OCI-LY1 (cell line): ENCODE measurements at regions not wholly inside any gene's neighbourhood (a gene's known extent, or its start where the extent isn't known, plus 50 kb on each side); places are given as distances from the start of the nearest gene placed in this dataset.

Experiments used
- H2AFZ ChIP-seq: fragments of 200-600 bp; sonication (generic), shearing (Covaris generic); 2 replicates; pipeline ENCODE4 v1.6.0; 2014; ENCODE audit warnings: antibody characterized with exemption, mild to moderate bottlenecking, low read length
- H3F3A ChIP-seq: fragments of 200-600 bp; sonication (generic), shearing (Covaris generic); 2 replicates; pipeline ENCODE4 v1.6.0; 2014; ENCODE audit warnings: mild to moderate bottlenecking, antibody characterized with exemption, low read length, moderate library complexity; ENCODE audit not compliant: insufficient read depth
- H3K27ac ChIP-seq: fragments of 200-600 bp; sonication (generic); 2 replicates; pipeline ENCODE4 v1.5.1; 2014; ENCODE audit warnings: low read length, mixed run types, mild to moderate bottlenecking, low read depth; ENCODE audit not compliant: poor library complexity, severe bottlenecking
- H3K27me3 ChIP-seq: fragments of 200-600 bp; sonication (generic); 2 replicates; pipeline ENCODE4 v1.6.0; 2014; ENCODE audit warnings: antibody characterized with exemption, mild to moderate bottlenecking, low read length, moderate library complexity; ENCODE audit not compliant: insufficient read depth
- H3K36me3 ChIP-seq: fragments of 200-600 bp; sonication (generic); 2 replicates; pipeline ENCODE4 v1.6.1; 2014; ENCODE audit warnings: mild to moderate bottlenecking, antibody characterized with exemption, low read length, moderate library complexity, mixed read lengths; ENCODE audit not compliant: insufficient read depth
- H3K4me1 ChIP-seq: fragments of 200-600 bp; sonication (generic); 2 replicates; pipeline ENCODE4 v1.5.1; 2014; ENCODE audit warnings: mild to moderate bottlenecking, low read length, moderate library complexity; ENCODE audit not compliant: insufficient read depth, severe bottlenecking
- H3K4me2 ChIP-seq: fragments of 200-600 bp; sonication (generic), shearing (Covaris generic); 2 replicates; pipeline ENCODE4 v1.6.1; 2014; ENCODE audit warnings: low read length
- H3K4me3 ChIP-seq: fragments of 200-600 bp; sonication (generic); 2 replicates; pipeline ENCODE4 v1.5.1; 2014; ENCODE audit warnings: low read length, low read depth, mild to moderate bottlenecking, mixed read lengths; ENCODE audit not compliant: poor library complexity, severe bottlenecking
- H3K79me2 ChIP-seq: fragments of 200-600 bp; shearing (Covaris generic); 2 replicates; pipeline ENCODE4 v1.6.1; 2016; ENCODE audit warnings: mixed run types, low read length, mixed read lengths; ENCODE audit not compliant: insufficient read depth
- H3K9ac ChIP-seq: fragments of 200-600 bp; sonication (generic), shearing (Covaris generic); 2 replicates; pipeline ENCODE4 v1.6.1; 2014; ENCODE audit warnings: mild to moderate bottlenecking, low read length, mixed read lengths
- H3K9me2 ChIP-seq: fragments of 200-600 bp; sonication (generic), shearing (Covaris generic); 2 replicates; pipeline ENCODE4 v1.6.1; 2014; ENCODE audit warnings: low read depth, mild to moderate bottlenecking, low read length, mixed read lengths
- H3K9me3 ChIP-seq: fragments of 200-600 bp; shearing (Covaris generic); 2 replicates; pipeline ENCODE4 v1.6.1; 2014; ENCODE audit warnings: low read length, mixed read lengths
- H4K20me1 ChIP-seq: fragments of 200-600 bp; sonication (generic), shearing (Covaris generic); 2 replicates; pipeline ENCODE4 v1.6.0; 2016; ENCODE audit warnings: mild to moderate bottlenecking, low read length; ENCODE audit not compliant: insufficient read depth
- EZH2 ChIP-seq: fragments of 200-600 bp; sonication (generic), shearing (Covaris generic); IDR thresholded peaks from 2 replicates; pipeline ENCODE4 v1.8.0; 2017; ENCODE audit warnings: borderline replicate concordance, mixed run types, mild to moderate bottlenecking, antibody characterized with exemption, low read length, moderate library complexity, mixed read lengths
- TF ChIP-seq, protein P1 (sequence below): fragments of 200-600 bp; sonication (generic), shearing (Covaris generic); IDR thresholded peaks from 2 replicates; pipeline ENCODE4 v1.5.1; 2017; ENCODE audit warnings: mild to moderate bottlenecking, antibody characterized with exemption, low read length, moderate library complexity, mixed read lengths

DNA sequence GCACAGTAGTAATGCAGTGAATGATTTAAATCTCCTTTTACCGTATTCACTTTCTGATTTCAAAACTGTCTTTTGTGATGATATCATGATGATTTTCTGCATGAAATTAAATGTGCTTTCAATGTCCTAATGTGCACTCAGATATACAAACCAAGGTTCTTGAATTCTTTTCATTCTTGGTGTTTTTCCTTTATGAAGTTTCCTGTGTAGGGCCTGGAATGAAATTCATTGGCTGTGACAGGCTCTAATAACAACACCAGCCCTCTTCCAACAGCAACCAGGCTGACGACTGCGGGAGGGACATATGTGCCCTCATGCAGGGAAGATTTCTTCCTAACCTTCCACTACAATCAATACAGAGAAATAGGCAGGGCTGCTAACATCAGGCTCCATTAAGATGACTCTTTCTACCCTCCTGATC, 1052.0 kb downstream of the DIAPH3 start:
- H4K20me1 ChIP-seq: no peaks in the 10 kb centered on the region
- H3K79me2 ChIP-seq: no peaks in the 10 kb centered on the region
- no peaks in the 10 kb centered on the region for H3K27me3 ChIP-seq
- no peak overlapping the region for H3K27ac ChIP-seq
- H2AFZ ChIP-seq: no peak overlapping the region
- H3K36me3 ChIP-seq: no peaks in the 10 kb centered on the region
- H3K9ac ChIP-seq: no peak overlapping the region
- no peaks in the 10 kb centered on the region for H3F3A ChIP-seq
- H3K4me2 ChIP-seq: no peak overlapping the region
- no peaks in the 10 kb centered on the region for H3K9me3 ChIP-seq
- H3K4me1 ChIP-seq: no peaks in the 10 kb centered on the region
- no peak overlapping the region for H3K4me3 ChIP-seq
- H3K9me2 ChIP-seq: no peaks in the 10 kb centered on the region
- TF ChIP-seq, protein P1, sequence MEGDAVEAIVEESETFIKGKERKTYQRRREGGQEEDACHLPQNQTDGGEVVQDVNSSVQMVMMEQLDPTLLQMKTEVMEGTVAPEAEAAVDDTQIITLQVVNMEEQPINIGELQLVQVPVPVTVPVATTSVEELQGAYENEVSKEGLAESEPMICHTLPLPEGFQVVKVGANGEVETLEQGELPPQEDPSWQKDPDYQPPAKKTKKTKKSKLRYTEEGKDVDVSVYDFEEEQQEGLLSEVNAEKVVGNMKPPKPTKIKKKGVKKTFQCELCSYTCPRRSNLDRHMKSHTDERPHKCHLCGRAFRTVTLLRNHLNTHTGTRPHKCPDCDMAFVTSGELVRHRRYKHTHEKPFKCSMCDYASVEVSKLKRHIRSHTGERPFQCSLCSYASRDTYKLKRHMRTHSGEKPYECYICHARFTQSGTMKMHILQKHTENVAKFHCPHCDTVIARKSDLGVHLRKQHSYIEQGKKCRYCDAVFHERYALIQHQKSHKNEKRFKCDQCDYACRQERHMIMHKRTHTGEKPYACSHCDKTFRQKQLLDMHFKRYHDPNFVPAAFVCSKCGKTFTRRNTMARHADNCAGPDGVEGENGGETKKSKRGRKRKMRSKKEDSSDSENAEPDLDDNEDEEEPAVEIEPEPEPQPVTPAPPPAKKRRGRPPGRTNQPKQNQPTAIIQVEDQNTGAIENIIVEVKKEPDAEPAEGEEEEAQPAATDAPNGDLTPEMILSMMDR: no peak
- no peak for TF ChIP-seq EZH2

DNA sequence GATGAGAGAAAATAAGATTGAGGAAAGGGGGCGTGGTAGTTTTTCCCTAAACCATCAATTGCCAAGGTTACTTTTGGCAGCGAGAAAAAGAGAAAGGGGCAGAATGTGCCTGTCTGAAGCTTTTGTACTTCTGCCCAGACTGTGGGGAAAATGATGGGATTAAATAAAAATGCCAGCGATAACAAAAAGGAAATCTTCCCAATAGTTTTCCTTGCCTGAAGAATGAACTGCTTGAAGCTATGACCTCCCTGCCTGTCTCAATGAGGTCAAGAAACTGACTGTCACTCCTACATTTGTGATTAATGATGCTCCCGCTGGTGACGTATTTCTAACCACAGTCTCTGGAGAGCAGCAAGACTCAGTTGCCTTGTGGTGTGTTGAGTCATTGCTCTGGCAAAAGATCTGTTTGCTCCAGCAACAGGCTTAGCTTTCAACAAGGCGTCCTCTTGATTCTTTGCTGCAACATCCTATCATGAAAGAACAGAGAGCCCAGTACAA, 1051.5 kb downstream of the DIAPH3 start:
- Histone ChIP-seq H3K4me1 (no peaks in the 10 kb centered on the region), H3K9ac (no peak overlapping the region), H3K9me3 (no peaks in the 10 kb centered on the region), H3K27ac (no peak overlapping the region), H4K20me1 (no peaks in the 10 kb centered on the region), H3K27me3 (no peaks in the 10 kb centered on the region), H3K9me2 (no peaks in the 10 kb centered on the region), H2AFZ (no peak overlapping the region), H3K4me3 (no peak overlapping the region), H3F3A (no peaks in the 10 kb centered on the region), H3K79me2 (no peaks in the 10 kb centered on the region), H3K36me3 (no peaks in the 10 kb centered on the region), H3K4me2 (no peak overlapping the region)
- TF ChIP-seq EZH2: no peak
- TF ChIP-seq, protein P1: no peak

DNA sequence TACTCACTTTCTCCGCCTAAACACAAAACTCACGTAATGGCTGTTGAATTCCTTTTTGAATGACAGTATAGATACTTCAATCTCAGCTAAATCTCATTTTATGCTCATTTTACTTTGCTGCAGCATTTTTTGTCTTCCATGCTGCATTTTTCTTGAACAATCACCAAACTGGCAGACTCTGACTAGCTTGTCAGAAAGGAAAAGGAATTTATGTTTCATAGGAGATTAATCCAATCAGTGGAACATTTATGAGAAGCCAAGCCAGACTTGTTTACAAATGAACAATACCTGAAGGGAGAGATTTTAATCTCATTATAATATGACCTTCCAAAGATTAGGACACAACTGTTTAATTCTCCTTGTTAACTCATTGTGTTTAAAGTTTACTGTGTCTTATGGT, 1044.3 kb downstream of the DIAPH3 start:
- no peak overlapping the region for H3K27ac ChIP-seq
- no peaks in the 10 kb centered on the region for H3K79me2 ChIP-seq
- H3K4me2 ChIP-seq: no peak overlapping the region

More for the DNA sequence above, 1044.3 kb downstream of the DIAPH3 start:
- no peaks in the 10 kb centered on the region for H3K4me1 ChIP-seq
- no peaks in the 10 kb centered on the region for H3K9me3 ChIP-seq
- no peaks in the 10 kb centered on the region for H3F3A ChIP-seq
- H3K4me3 ChIP-seq: no peak overlapping the region
- no peak overlapping the region for H2AFZ ChIP-seq
- no peak overlapping the region for H3K9ac ChIP-seq
- H3K9me2 ChIP-seq: no peaks in the 10 kb centered on the region
- H4K20me1 ChIP-seq: no peaks in the 10 kb centered on the region
- H3K36me3 ChIP-seq: no peaks in the 10 kb centered on the region
- no peak for TF ChIP-seq EZH2
- TF ChIP-seq, protein P1: no peak
- no peaks in the 10 kb centered on the region for H3K27me3 ChIP-seq
